IMR-90 (cell line): ENCODE measurements at regions not wholly inside any gene's neighbourhood (a gene's known extent, or its start where the extent isn't known, plus 50 kb on each side); places are given as distances from the start of the nearest gene placed in this dataset.

Experiments
- ATAC-seq: fragments of 200-7000 bp; cut with Tn5 transposase; 2 replicates; pipeline ENCODE4 v1.9.1; 2020; ENCODE audit warnings: low read depth, mild to moderate bottlenecking, moderate library complexity
- BruUV-seq: library from RNA; stranded (reverse); fragments of 400-500 nt; replicated peaks from 2 replicates; lab custom pipeline; 2021; lab: Mats Ljungman, UMichigan
- CTCF ChIA-PET: fragments of 300-600 bp; formaldehyde crosslinking; extraction: SDS; loops from one replicate; lab custom pipeline; 2021; ENCODE audit warnings: antibody characterized with exemption; lab: Yijun Ruan, JAX
- POLR2A ChIA-PET: fragments of 300-600 bp; sonication (Branson Sonifier 250); formaldehyde crosslinking; loops from one replicate; lab custom pipeline; 2022; ENCODE audit warnings: antibody characterized with exemption; ENCODE audit not compliant: unreplicated experiment; lab: Charles Lee
- DNase-seq: peaks from one replicate; pipeline ENCODE4 v3.0.0; 2013
- H2AFZ ChIP-seq: replicated peaks from 2 replicates; pipeline ENCODE3; 2013; ENCODE audit warnings: low read length, mild to moderate bottlenecking; ENCODE audit not compliant: poor library complexity
- H2AK5ac ChIP-seq: 2 replicates; pipeline ENCODE4 v1.6.1; 2013; ENCODE audit warnings: low read depth, low read length, inconsistent platforms
- H2AK9ac ChIP-seq: replicated peaks from 2 replicates; pipeline ENCODE3; 2013; ENCODE audit warnings: mild to moderate bottlenecking, low read depth, low read length, moderate library complexity; ENCODE audit not compliant: poor library complexity
- H2BK120ac ChIP-seq: 2 replicates; pipeline ENCODE4 v1.6.1; 2013; ENCODE audit warnings: low read depth, low read length, inconsistent platforms
- H2BK15ac ChIP-seq: 3 replicates; pipeline ENCODE4 v1.6.1; 2013; ENCODE audit warnings: low read depth, low read length, inconsistent platforms
- H2BK20ac ChIP-seq: 2 replicates; pipeline ENCODE4 v1.6.1; 2013; ENCODE audit warnings: low read depth, mild to moderate bottlenecking, inconsistent platforms, low read length, moderate library complexity
- H2BK5ac ChIP-seq: 2 replicates; pipeline ENCODE4 v1.6.1; 2013; ENCODE audit warnings: mild to moderate bottlenecking, low read depth, low read length, inconsistent platforms; ENCODE audit not compliant: poor library complexity, severe bottlenecking
- H3K14ac ChIP-seq: replicated peaks from 2 replicates; pipeline ENCODE4 v1.6.1; 2013; ENCODE audit warnings: low read depth, low read length, inconsistent platforms
- H3K18ac ChIP-seq: 2 replicates; pipeline ENCODE4 v1.6.1; 2013; ENCODE audit warnings: low read depth, low read length, control low read depth
- H3K23ac ChIP-seq: 2 replicates; pipeline ENCODE4 v1.6.1; 2013; ENCODE audit warnings: low read depth, low read length, inconsistent platforms
- H3K27ac ChIP-seq: 2 replicates; pipeline ENCODE4 v1.5.1; 2013; ENCODE audit warnings: mild to moderate bottlenecking, control low read depth, low read length; ENCODE audit not compliant: insufficient read depth
- H3K27me3 ChIP-seq: 2 replicates; pipeline ENCODE4 v1.6.1; 2013; ENCODE audit warnings: low read length; ENCODE audit not compliant: control insufficient read depth, insufficient read depth
- H3K36me3 ChIP-seq: 2 replicates; pipeline ENCODE4 v1.6.1; 2013; ENCODE audit warnings: low read length, mixed read lengths; ENCODE audit not compliant: control insufficient read depth, insufficient read depth
- H3K4ac ChIP-seq: 2 replicates; pipeline ENCODE4 v1.6.1; 2013; ENCODE audit warnings: low read depth, low read length, inconsistent platforms
- H3K4me1 ChIP-seq: 2 replicates; pipeline ENCODE4 v1.6.1; 2013; ENCODE audit warnings: low read length, mixed read lengths; ENCODE audit not compliant: control insufficient read depth, insufficient read depth
- H3K4me2 ChIP-seq: 2 replicates; pipeline ENCODE4 v1.6.1; 2013; ENCODE audit warnings: low read depth, mild to moderate bottlenecking, control low read depth, low read length, moderate library complexity
- H3K4me3 ChIP-seq: 2 replicates; pipeline ENCODE4 v1.5.1; 2013; ENCODE audit warnings: low read depth, mild to moderate bottlenecking, control low read depth, low read length, moderate library complexity; ENCODE audit not compliant: insufficient read depth
- H3K56ac ChIP-seq: 2 replicates; pipeline ENCODE4 v1.6.1; 2013; ENCODE audit warnings: low read length, inconsistent platforms; ENCODE audit not compliant: insufficient read depth; ENCODE audit errors: extremely low read depth
- H3K79me1 ChIP-seq, 2 experiments: 2 replicates each; pipeline ENCODE4 v1.6.1; 2013; ENCODE audit warnings: low read length in 2 of 2, inconsistent platforms in 1 of 2, low read depth in 1 of 2
- H3K9ac ChIP-seq: 2 replicates; pipeline ENCODE4 v1.6.1; 2013; ENCODE audit warnings: low read depth, low read length, control low read depth
- H3K9me1 ChIP-seq: 2 replicates; pipeline ENCODE4 v1.6.1; 2013; ENCODE audit warnings: low read length, inconsistent platforms; ENCODE audit not compliant: insufficient read depth
- H3K9me3 ChIP-seq: 2 replicates; pipeline ENCODE4 v1.6.1; 2013; ENCODE audit warnings: low read length; ENCODE audit not compliant: control insufficient read depth, insufficient read depth
- H4K20me1 ChIP-seq: 2 replicates; pipeline ENCODE4 v1.6.1; 2013; ENCODE audit warnings: low read length, inconsistent platforms; ENCODE audit not compliant: insufficient read depth
- H4K5ac ChIP-seq: 2 replicates; pipeline ENCODE4 v1.6.1; 2013; ENCODE audit warnings: mild to moderate bottlenecking, low read depth, low read length, control low read depth
- H4K8ac ChIP-seq, 2 experiments: 2 replicates each; pipeline ENCODE4 v1.6.1; 2013; ENCODE audit warnings: low read depth in 2 of 2, low read length in 2 of 2, control low read depth in 1 of 2, inconsistent platforms in 1 of 2
- H4K91ac ChIP-seq: 2 replicates; pipeline ENCODE4 v1.6.1; 2013; ENCODE audit warnings: low read depth, low read length, inconsistent platforms; ENCODE audit not compliant: insufficient read depth
- CEBPB ChIP-seq: IDR thresholded peaks from 2 replicates; pipeline ENCODE4 v1.6.1; 2012; ENCODE audit warnings: low read depth, low read length, improper control_type of control experiment
- CHD1 ChIP-seq: IDR thresholded peaks from 2 replicates; pipeline ENCODE4 v1.6.1; 2012; ENCODE audit warnings: low read depth, low read length, improper control_type of control experiment
- CTCF ChIP-seq: conservative IDR thresholded peaks from 2 replicates; pipeline ENCODE4 v1.5.1; 2012; ENCODE audit warnings: mild to moderate bottlenecking, low read depth, low read length, improper control_type of control experiment
- FOS ChIP-seq: fragments of 150-350 bp; IDR thresholded peaks from 2 replicates; pipeline ENCODE4 v1.6.1; 2016; ENCODE audit warnings: low read depth, low read length
- MAFK ChIP-seq: IDR thresholded peaks from 2 replicates; pipeline ENCODE4 v1.6.1; 2012; ENCODE audit warnings: low read depth, low read length, improper control_type of control experiment
- MAZ ChIP-seq: IDR thresholded peaks from 2 replicates; pipeline ENCODE4 v1.6.1; 2012; ENCODE audit warnings: low read depth, mild to moderate bottlenecking, low read length, improper control_type of control experiment, moderate library complexity, borderline replicate concordance
- MXI1 ChIP-seq: IDR thresholded peaks from 2 replicates; pipeline ENCODE4 v1.6.1; 2012; ENCODE audit warnings: low read depth, mild to moderate bottlenecking, low read length, moderate library complexity, borderline replicate concordance
- NFE2L2 ChIP-seq: fragments of 150-350 bp; IDR thresholded peaks from 2 replicates; pipeline ENCODE4 v1.6.1; 2016; ENCODE audit warnings: low read depth, mild to moderate bottlenecking, low read length
- POLR2A ChIP-seq: IDR thresholded peaks from 2 replicates; pipeline ENCODE4 v1.6.1; 2012; ENCODE audit warnings: mild to moderate bottlenecking, low read depth, low read length
- RAD21 ChIP-seq: IDR thresholded peaks from 2 replicates; pipeline ENCODE4 v1.6.1; 2012; ENCODE audit warnings: low read length, improper control_type of control experiment
- RCOR1 ChIP-seq: IDR thresholded peaks from 2 replicates; pipeline ENCODE4 v1.6.1; 2012; ENCODE audit warnings: mild to moderate bottlenecking, low read length, improper control_type of control experiment; ENCODE audit not compliant: insufficient replicate concordance
- RFX5 ChIP-seq: IDR thresholded peaks from 2 replicates; pipeline ENCODE4 v1.8.0; 2012; ENCODE audit warnings: low read depth, mild to moderate bottlenecking, low read length, moderate library complexity
- SMC3 ChIP-seq: fragments of 150-350 bp; IDR thresholded peaks from 2 replicates; pipeline ENCODE4 v1.6.1; 2016; ENCODE audit warnings: low read depth, mild to moderate bottlenecking, antibody characterized with exemption, low read length, moderate library complexity
- USF2 ChIP-seq: fragments of 150-350 bp; IDR thresholded peaks from 2 replicates; pipeline ENCODE4 v1.6.1; 2017; ENCODE audit warnings: mild to moderate bottlenecking, antibody characterized with exemption, low read length, low read depth
- WGBS, 2 experiments: methylation state at CpG; one replicate each; pipeline versions ENCODE4 v1.1.5 to v1.1.7; 2013; ENCODE audit warnings: missing lambda C conversion rate in 2 of 2; ENCODE audit not compliant: insufficient read length in 1 of 2; ENCODE audit errors: extremely low coverage in 2 of 2; 5-methylcytosine and 5-hydroxymethylcytosine counted together
- dilution Hi-C: fragments of 300-500 bp; cut with HindIII; formaldehyde crosslinking; loops from one replicate; pipeline ENCODE4 v1.14.3; 2018; ENCODE audit warnings: low sequenced_read_pairs; ENCODE audit not compliant: unreplicated experiment
- in situ Hi-C: fragments of 300-500 bp; cut with MboI; formaldehyde crosslinking; loops from 3 replicates; pipeline ENCODE4 v1.14.3; 2019; ENCODE audit warnings: low sequenced_read_pairs, inconsistent platforms, mixed read lengths
- intact Hi-C: fragments of 100-400 bp; cut with micrococcal nuclease; formaldehyde crosslinking; loops from 2 replicates; pipeline ENCODE4 v1.10.0; 2022
- TF ChIP-seq, protein P1 (sequence below): fragments of 150-350 bp; IDR thresholded peaks from 2 replicates; pipeline ENCODE4 v1.6.1; 2016; ENCODE audit warnings: low read depth, mild to moderate bottlenecking, low read length, moderate library complexity, borderline replicate concordance

DNA sequence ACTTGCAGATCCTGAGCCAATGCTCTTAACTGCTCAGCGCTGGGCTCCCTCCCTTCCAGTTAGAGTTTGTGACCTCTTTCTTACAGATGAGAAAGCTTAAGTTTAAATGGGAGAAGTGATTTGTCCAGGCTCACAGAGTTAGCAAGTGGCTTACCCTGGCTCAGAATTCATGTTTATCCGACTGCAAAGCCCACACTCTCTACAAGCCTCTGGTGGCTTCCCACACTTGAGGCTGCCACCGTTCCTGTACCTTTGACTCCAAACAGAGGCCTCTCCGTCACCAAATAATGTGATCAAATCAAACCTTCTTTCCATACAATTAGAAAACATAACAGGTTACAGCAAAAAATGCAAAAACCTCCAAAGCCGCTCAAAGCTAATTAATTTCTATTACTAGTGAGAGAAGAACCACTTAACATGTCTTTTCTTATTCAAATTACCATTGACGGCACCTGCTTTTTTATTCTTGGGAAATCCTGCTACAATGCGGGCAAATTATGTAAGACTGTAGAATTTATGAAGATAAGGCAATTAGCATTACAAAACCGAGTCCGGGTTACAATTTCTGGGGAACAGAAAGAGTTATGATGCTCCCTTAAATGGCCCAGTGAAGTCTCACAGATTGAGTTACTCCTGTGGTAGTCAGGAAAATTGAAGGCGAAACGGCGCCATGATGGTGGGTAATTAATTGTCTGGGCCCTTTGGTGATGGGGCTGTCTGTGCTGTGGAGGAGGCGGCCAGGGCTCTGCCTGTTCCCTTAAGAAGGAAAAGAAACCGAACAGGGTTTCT is 324.3 kb upstream of the POU3F1 start:
- H3K79me1 ChIP-seq, result no peaks in the 10 kb centered on the region
- no peak overlapping the region for H2AK5ac ChIP-seq
- no peak overlapping the region for H3K18ac ChIP-seq
- CTCF ChIA-PET, result no interaction called here
- H3K9me3 ChIP-seq, result no peaks in the 10 kb centered on the region
- no peaks in the 10 kb centered on the region for H3K27me3 ChIP-seq
- H3K23ac ChIP-seq, result no peak overlapping the region
- in situ Hi-C loops, result no loop called here
- no peak overlapping the region for H2BK5ac ChIP-seq
- H4K20me1 ChIP-seq, result no peaks in the 10 kb centered on the region
- H2AK9ac ChIP-seq, result no peak overlapping the region
- intact Hi-C loops, result no loop called here
- no peak overlapping the region for H2BK15ac ChIP-seq
- no peak overlapping the region for H4K91ac ChIP-seq
- H3K4me2 ChIP-seq, result no peak overlapping the region
- H3K9me1 ChIP-seq, result no peaks in the 10 kb centered on the region
- ATAC-seq (no peak), DNase-seq (no peak)
- BruUV-seq, result no TSS peak
- POLR2A ChIA-PET, result no interaction called here
- no peak overlapping the region for H4K8ac ChIP-seq
- H4K5ac ChIP-seq, result no peak overlapping the region
- WGBS, 2 experiments, result 50% methylated on average over 1 of the region's 14 CpGs; no CpG with 5 or more reads in 1 of the 2 experiments
- H2AFZ ChIP-seq, result no peak overlapping the region
- no peaks in the 10 kb centered on the region for H3K4me1 ChIP-seq
- H2BK20ac ChIP-seq, result no peak overlapping the region
- H3K27ac ChIP-seq, result no peak overlapping the region
- no peak overlapping the region for H3K56ac ChIP-seq
- TF ChIP-seq RFX5 (no peak), POLR2A (no peak), CTCF (no peak), NFE2L2 (no peak), CEBPB (no peak), MXI1 (no peak), MAZ (no peak), FOS (no peak), RAD21 (no peak), USF2 (no peak), RCOR1 (no peak), CHD1 (no peak), MAFK (no peak), SMC3 (no peak)
- TF ChIP-seq, protein P1, sequence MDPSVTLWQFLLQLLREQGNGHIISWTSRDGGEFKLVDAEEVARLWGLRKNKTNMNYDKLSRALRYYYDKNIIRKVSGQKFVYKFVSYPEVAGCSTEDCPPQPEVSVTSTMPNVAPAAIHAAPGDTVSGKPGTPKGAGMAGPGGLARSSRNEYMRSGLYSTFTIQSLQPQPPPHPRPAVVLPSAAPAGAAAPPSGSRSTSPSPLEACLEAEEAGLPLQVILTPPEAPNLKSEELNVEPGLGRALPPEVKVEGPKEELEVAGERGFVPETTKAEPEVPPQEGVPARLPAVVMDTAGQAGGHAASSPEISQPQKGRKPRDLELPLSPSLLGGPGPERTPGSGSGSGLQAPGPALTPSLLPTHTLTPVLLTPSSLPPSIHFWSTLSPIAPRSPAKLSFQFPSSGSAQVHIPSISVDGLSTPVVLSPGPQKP, result no peak
- no peak overlapping the region for H3K4ac ChIP-seq
- H3K4me3 ChIP-seq, result no peak overlapping the region
- H3K36me3 ChIP-seq, result no peaks in the 10 kb centered on the region
- H3K14ac ChIP-seq, result no peak overlapping the region
- dilution Hi-C loops, result no loop called here
- H2BK120ac ChIP-seq, result no peak overlapping the region
- H3K9ac ChIP-seq, result no peak overlapping the region
